Left hindlimb (tissue), 1 donor: ENCODE measurements at regions not wholly inside any gene's neighbourhood (a gene's known extent, or its start where the extent isn't known, plus 50 kb on each side); places are given as distances from the start of the nearest gene placed in this dataset.
A peak's percentile ranks its signal among the peaks of the same experiment; 100 is the strongest.

Experiments used
- DNase-seq: peaks from one replicate; pipeline ENCODE4 v3.0.0-alpha.2; 2018

DNA sequence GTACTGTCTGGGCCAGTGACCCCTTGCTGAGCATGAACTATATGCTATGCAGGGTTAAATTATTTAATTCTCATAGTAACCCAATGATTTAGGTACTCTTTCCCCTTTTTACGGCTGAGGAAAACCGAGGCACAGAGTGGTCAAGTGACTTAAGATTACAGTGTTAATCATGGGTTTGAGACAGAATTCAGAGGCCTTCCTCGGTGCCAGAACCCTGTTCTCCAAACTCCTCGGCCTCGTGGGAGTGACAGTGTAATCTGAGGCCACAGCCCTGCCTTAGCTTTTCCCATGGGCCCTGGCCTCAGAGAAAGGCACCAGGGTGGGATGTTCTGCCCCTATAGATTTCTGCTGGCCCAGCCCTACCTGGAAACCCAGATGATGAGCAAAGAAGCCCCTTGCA lies 86.4 kb upstream of the ZNF648 start:
- DNase-seq = no peak

DNA sequence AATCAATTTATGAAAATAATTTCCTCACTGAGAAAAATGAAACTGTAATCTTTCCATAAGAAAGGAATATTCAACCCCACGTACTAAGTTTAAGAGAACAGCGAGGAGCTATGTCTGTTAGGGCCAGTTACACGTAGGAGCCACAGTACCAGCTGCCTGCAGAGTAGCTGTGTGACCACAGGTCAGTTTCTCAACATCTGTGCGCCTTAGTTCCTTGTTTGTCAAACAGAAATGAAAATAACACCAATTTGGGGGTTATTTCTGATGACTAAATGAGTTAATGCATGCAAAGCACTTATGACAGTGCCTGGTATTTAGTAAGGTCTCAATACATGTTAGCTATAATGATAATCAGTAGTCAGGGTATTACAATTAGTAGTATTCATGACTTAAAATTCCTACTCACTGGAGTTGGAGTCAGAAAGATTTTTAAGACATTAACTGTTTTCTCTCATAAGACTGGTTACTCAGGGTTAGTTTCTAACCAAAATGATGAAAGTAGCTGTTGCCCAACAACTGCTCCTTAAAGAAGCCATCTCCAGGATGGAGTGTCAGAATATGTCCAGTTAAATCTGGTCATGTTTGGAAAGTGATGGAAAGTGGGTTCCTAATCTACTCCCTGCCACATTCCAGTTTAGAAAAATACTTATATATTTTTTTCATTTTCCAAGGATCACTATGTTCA lies 85.8 kb upstream of the ZNF648 start:
- DNase-seq = no peak

DNA sequence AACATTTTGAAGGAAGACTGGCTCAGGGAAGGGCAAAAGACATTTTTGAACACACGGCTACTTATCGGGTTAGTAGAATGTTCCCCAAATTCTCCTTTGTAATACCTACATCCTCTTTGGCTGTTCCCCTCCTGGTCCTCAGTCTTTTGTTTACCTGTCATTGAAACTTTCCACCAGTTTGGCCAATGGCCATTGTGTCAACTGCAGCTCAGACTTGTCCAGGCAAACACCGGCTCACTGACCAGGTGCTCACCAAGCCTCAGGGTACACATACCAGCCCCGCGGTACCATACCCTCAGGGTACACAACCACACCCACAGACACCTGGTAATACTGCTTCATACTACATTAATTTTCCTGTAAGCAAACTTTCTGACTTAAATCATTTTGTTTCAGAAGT lies 84.8 kb upstream of the ZNF648 start:
- no peak for DNase-seq

DNA sequence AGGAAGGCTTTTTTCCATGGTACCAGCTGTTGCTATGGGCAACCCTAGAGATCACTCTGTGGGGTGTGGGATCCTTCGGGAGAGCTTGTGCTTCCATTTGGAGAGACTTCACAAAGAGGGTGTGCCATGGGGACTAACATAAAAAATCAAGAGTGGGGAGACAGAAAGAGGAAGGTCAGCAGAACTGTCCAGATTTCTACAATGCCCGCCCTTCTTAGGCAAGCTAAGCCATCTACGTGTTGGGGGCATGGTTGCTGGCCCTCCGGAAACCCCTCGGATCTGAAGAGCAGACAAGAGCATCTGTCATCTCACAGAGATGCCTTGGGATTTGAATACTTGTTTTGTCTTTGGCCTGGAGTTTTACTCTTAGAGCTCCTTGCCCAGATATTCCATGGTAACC lies 83.9 kb upstream of the ZNF648 start:
- DNase-seq = no peak

DNA sequence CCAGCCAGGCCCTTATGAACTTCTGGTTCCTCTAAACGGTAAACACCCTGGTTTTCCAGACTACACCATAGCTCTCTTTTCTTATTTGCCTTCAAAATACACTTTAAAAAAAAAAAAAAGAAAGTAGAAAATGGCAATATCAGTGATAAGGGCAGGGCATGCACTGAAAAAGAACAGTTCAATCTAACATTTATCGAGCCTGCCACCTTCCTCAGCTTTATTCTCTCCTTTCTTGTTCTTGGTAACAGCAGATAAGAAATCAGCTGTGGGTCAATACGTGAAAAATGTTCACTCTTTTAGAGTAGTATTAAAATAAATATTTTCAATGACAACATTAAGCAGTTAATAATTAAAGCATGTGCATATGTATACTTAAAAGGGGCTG lies 83.1 kb upstream of the ZNF648 start:
- DNase-seq = no peak

DNA sequence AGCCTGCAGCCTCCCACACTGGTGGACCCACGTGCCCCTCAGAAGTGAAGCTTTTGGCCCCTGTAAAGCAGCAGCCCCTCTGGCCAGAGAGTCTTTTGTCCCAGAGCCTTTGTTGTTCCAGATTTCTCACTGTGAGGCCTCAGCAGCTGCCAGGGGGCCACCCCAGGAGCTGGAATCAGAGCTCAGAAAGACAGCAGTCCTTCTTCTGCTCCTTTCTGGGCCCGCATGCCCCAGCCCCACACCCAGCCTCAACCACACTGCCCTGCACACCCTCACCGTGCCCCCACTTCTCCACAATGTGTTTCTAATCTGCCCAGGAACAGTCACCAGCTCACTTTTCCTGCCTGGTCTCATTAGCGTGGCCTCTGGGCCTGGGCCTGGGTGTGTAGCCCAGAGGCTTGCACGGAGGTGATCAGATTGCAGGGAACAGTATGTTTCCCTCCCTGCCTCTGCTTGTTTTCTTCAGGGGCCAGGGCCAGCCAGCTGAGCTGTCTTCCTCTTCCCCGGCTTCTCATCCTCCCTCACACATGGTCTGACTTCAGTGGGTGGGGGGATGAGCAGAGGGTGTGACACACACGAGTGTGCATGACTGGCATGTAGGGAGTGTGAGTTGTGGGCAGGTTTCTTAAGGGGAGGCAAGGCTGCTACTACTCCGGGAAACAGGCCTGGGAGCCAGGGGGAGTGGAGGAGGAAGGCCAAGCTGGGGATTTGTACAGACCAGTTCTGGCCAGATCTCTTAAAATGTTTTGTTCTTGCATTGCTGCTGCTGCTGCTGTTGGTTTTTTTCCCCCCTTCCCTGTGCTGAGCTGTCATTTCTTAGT lies 82.5 kb upstream of the ZNF648 start:
- peak; percentile 90 for DNase-seq

DNA sequence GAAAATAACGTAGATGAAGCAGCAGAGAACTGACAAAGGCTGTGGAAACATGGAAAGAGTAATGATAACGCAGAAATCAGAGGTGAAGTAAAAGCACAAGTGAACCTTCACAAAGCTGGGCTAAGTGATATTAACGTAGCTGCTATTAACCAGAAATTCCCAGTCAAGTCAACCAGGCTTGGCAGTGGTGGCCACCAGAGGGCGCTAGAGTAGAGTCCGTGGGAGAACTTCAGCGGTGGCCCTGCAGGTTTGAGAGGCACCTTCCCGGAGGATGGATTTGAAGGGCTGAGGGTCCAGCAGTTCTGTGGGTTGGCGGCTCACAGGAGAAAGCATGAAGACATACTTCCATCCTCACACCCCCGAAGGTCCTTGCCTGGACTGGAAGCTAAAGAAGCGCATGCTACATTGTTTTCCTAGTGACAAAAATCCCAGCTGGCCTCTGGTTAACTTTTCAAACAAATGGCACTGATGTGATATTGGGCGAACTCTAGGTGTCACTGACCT lies 81.7 kb upstream of the ZNF648 start:
- peak; percentile 90 for DNase-seq

DNA sequence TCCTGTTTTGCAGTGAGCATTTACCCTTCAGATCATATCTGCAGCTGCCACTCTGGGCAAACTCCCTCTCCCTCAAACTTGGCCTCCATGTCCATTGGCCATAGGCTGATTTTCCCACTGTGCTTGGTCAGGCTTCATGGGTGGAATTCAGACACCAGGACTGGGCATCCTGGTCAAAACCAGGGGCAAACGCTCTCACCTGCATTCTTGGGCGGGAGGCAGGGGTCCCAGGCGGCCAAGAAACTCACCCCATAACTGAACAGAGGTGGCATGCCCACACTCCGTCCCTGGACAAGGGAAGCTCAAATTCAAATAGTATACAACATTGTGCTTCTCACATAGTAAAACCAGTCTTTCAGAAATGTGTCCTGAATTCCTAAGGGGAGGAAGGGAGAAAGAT lies 81.1 kb upstream of the ZNF648 start:
- DNase-seq = no peak

DNA sequence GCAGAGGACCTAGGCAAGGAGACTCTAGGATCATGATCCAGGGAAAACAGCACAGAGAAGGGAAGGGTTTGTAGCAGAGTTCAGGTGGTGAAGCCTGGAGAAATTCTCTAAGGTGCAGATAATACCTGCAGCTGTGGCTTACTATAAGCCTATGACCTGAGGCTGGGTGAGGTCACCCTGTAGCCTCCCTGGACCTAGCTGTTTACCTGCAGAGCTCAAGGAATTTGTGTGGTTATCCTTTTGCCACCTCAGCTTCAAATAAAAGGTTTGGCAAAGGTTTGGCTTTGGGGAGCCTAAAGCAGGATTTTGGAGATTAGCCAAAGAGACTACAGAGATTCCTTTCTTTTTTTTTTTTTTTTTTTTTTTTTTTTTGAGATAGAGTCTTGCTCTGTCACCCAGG lies 79.5 kb upstream of the ZNF648 start:
- DNase-seq = no peak

DNA sequence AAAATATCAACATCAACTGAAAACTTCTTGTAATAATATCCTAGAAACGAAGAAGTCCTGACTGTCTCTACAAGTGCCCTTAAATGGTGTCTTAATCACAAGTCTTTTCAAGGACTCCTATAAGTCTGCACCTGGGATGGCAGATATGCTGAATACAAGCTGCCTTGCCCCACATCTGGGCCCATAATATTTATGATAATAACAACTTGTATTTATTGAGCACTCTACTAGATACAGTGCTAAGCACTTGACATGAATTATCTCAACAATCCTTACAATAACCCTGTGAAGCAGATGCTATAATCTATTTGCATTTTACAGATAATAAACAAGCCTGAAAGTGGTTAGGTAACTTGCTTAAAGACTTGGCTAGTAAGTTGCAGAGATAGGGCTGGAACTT lies 78.0 kb upstream of the ZNF648 start:
- no peak for DNase-seq

DNA sequence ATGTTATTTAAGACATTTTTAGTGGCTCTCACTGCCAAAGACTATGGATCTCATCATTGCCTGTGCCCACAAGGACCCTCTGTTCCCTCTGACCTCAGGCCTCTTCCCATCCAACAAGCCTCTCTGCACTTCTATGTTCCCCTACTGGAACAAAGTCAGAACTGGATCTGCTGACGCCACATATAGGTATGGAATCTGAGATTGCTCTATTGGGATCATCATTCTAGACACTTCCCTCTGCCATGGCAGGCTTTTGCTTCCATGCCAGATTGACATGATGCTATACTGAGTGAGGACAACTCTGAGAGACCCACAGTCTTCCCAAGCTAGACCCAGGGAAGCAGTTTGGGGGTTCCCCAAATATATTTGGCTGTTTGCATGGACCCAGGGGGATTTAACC lies 76.0 kb upstream of the ZNF648 start:
- DNase-seq = no peak

DNA sequence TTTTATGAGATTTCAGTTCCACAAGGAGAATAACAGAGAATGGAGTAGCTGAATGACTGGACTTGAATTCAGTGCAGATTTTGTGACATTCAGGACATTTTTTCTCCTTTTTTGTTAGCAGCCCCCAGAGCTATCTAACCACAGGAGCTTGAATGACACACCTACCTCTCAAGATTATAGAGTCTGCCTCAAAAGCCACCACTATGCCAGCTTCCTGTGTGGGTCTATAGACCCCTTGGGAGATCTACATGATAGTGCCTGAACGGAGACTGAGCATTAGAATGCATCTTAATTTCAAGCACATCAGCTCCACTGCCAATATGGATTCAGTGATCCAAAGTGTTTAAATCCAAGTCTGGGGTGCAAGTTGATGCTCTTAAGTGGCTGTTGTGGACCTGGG lies 74.4 kb upstream of the ZNF648 start:
- DNase-seq = no peak

DNA sequence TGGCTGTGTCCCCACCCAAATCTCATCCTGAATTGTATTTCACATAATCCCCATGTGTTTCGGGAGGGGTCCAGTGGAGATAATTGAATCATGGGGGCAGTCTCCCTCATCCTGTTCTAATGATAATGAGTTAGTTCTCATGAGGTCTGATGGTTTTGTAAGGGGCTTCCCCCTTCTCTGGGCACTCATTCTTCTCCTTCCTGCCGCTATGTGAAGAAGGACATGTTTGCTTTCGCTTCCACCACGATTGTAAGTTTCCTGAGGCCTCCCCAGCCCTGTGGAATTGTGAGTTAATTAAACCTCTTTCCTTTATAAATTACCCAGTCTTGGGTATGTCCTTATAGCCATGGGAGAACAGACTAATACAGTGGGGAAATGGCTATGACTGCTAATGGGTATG lies 72.7 kb upstream of the ZNF648 start:
- DNase-seq = no peak

DNA sequence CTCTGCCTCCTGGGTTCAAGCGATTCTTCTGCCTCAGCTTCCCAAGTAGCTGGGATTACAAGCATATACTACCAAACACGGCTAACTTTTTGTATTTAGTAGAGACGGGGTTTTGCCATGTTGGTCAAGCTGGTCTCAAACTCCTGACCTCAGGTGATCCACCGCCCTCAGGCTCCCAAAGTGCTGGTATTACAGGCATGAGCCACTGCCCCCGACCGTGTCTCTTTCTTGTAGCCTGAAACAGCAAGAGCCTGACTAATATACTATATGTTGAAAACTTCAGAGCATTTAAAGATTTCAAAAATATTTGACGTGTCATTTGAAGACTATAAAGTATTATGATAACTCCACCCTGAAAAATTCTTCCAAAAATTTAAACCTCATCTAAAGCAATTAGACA lies 71.7 kb upstream of the ZNF648 start:
- no peak for DNase-seq

DNA sequence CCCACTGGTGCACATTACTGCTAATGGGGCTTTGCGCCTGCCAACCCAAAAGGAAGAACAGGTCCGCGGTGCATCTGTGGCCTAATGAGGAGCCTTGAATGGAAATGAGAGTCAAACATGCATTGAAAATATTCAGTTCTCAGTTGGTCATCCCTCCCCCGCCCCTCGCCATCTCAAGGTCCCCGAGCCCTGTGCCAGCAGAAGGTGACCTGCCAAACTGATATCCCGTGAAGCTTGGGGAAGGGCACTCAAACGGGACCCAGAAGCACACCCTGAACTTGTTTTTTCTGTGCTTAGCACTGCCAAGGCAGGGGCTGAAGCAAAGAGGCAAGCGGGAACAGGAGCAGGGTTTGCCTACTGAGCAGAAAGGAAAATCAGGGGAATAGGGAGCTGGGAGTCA lies 67.9 kb upstream of the ZNF648 start:
- DNase-seq = no peak

DNA sequence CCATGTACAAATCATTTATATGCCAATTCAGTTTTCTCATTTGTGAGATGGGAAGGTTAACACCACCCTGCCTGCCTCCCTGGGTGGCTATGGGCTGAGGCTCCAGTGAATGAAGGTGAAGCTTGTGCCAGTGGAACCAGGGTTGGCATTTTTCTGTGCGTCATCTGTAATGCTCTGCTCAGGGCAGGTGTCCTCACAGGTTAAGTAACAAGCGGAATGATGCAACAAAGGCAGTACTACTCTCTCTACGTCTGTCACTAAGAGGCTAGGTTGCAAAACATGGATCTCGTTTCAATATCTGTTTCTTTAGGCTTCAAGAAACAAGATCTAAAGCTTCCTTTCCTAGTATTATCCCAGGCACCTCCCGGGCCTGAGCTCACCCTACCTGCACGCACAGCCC lies 67.0 kb upstream of the ZNF648 start:
- no peak for DNase-seq

DNA sequence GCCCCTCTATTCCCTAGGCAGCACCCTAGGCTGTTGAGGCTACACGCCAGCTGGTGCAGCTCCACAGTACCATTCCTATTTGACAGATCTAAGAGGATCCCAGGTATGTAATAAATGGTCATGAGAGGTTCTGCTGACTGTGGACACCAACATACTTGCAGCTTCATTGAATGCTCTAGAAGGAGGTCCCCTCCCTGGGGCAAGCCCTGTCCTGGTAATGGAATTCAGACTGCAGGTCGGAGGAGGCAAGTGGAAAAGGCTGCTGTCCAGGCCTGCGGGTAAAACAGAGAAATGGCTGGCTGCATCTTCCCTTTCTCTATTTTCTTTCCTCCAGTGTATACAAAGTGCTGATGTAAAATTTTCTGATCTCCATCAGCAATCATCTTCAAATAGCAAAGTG lies 66.1 kb upstream of the ZNF648 start:
- no peak for DNase-seq

DNA sequence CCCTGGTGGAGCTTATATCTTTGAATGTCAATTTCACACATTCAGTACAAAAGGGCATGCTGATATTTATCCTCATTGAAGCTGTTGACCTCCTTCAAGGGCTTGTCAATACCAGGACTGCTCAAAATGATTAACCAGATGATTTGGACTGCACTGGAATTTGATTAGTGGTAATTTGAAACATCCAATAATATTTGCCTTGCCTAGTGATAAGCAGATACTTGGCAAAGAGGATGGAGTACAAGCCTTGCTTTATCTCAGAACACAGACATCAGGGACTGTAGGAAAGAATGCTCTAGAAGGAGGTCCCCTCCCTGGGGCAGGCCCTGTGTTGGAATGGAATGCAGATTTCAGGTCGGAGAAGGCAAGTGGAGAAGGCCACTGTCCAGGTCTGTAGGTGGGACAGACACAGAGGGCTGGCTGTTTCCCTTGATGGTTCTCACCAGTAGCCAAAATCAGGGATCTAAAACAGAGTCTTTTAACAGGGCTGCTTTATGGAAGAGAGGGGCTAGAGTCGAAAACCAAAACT lies 64.8 kb upstream of the ZNF648 start:
- DNase-seq = no peak

DNA sequence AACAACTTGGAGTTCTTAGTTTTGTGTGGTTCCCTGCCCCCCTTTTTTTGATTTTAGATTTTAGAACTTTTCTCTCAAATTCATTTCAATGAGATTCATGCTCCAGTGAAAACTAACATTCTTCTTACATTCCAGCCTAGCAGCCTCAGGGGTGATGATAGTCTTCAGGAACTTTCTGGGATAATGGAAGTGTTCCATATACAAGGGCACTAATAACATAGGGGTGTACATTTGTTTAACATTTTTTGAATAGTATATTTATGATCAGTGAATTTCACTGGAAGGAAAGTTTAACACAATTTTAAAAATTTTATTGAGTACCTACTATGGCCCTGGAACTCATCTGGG lies 61.4 kb upstream of the ZNF648 start:
- DNase-seq = no peak

DNA sequence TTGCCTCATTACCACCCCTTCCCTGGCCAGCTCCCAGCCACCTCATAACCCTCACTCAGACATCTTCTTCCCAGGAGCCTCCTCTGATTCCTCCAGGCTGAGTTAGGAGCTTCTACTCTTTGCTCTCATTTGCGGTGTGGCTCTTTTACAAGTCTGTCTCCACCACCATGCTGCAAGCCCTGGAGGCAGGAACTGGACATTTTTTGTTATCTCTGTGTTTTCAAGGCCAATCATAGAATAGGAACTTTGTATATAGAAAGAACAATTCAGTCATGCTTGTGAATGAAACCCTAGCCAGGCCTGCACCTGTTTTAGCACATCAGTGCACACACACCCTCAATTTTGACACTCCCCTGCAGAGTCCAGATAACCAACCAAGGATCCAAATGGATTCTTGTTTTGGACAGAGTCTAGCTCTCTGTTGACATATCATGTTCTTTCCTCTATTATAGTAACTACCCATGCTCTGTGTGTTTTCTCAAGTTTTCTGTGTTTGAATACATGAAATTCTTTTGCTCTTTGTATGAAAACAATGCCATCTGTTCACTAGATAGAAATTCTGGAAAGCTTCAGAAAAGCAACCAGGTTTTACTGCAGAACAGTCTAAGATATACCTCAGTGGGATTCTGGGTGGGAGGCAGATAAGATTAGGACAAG lies 60.9 kb upstream of the ZNF648 start:
- no peak for DNase-seq

DNA sequence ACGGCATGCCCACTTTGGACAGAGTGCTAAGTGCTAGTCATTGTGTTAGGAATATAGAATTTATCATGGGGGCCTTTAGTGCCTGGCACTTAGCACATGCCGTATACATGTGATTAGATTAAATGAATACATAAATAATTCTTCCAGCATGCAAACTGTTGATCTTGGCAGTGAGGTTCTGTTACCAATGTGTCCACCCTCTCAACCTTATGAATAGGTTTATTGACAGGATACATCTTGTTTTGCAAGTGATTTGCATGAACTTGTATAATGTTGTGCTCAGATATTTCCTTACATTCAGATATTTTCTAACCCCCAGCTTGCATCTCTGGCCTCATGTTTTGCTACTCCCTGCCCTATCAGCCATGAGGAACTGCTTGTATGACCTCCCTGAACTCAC lies 60.3 kb upstream of the ZNF648 start:
- DNase-seq = no peak

DNA sequence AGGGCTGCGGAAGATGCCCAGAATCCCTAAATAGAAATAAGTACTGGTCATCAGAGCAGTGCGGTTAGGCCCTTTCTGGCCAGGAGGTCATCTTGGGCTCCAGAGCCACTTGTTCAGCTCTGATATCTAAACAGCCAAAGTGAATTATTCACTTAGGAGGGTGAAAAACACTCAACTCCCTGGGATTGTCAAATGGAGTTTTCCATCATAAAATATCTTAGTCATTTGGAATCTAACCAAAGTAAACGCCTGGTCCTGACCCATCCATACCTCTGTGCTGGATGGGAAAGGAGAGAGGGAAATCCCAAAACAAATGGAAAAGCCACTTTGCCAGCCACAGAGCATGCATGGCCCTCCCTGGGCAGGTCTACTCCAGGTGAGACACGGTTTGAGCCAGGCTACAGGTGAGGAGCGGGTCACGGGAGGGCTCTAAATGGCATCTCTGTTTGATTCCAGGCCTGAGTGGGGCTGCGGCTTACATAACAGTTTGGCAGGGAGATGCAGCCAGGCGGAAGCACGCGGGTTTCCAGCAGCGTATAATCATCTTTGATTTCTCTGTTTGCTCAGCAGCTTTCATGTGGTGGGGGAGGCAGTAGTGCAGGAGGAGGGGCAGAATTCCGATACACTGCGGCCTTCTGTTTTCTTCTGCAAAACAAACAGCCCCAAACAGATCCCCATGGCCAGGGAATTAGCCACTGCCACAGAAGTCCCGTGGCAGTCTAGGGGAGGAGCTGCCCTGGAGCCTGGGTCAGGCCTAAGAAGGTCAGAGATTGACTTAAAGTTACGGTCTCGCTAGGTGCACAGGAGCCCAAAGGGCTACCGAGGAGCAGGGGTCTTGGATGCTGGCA lies 59.1 kb upstream of the ZNF648 start:
- DNase-seq = peak; percentile 74

DNA sequence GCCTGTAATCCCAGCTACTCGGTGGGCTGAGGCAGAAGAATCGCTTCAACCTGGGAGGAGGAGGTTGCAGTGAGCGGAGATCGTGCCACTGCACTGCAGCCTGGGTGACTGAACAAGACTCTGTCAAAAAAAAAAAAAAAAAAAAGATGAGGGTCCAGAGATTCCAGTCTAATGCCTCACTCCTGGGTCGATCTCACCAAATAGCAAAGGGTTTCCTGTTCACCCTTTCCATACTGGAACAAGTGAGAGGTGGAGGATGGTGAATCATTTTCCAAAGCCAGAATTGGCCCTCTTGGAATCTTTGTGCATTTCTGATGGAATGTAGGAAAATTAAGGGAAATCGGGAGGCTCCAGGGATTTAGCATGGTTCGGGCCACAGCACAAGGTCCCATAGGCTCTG lies 58.1 kb upstream of the ZNF648 start:
- no peak for DNase-seq
